C4-2B (cell line): ENCODE measurements at regions not wholly inside any gene's neighbourhood (a gene's known extent, or its start where the extent isn't known, plus 50 kb on each side); places are given as distances from the start of the nearest gene placed in this dataset.

Source experiments
- ZFX ChIP-seq: fragments of 450-650 bp; IDR thresholded peaks from 2 replicates; pipeline ENCODE4 v1.6.1; 2017
- TF ChIP-seq, protein P1 (sequence below): fragments of 450-650 bp; conservative IDR thresholded peaks from 2 replicates; pipeline ENCODE4 v1.5.1; 2017; ENCODE audit warnings: mild to moderate bottlenecking

DNA sequence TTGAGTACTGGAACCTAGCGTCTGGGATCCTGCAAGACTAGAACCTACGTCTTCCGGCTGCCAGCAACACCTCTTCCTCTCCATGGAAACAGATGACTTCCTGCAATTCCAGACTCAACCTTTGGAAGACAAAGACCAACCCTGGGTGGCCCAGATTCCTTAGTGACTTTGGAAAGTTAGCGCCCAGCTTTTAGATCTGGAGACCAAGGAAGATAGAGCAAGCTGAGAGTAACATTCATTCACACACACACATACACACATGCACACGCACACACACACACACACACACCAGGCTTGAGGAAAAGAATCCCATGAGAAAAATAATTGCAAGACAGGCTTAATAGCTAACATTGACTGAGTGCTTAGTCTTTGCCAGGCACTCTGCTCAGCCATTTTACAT is 788.9 kb downstream of the UQCRFS1 start:
- TF ChIP-seq, protein P1, sequence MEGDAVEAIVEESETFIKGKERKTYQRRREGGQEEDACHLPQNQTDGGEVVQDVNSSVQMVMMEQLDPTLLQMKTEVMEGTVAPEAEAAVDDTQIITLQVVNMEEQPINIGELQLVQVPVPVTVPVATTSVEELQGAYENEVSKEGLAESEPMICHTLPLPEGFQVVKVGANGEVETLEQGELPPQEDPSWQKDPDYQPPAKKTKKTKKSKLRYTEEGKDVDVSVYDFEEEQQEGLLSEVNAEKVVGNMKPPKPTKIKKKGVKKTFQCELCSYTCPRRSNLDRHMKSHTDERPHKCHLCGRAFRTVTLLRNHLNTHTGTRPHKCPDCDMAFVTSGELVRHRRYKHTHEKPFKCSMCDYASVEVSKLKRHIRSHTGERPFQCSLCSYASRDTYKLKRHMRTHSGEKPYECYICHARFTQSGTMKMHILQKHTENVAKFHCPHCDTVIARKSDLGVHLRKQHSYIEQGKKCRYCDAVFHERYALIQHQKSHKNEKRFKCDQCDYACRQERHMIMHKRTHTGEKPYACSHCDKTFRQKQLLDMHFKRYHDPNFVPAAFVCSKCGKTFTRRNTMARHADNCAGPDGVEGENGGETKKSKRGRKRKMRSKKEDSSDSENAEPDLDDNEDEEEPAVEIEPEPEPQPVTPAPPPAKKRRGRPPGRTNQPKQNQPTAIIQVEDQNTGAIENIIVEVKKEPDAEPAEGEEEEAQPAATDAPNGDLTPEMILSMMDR, result no peak
- no peak for TF ChIP-seq ZFX
